Femur (tissue), 1 donor: ENCODE measurements at regions not wholly inside any gene's neighbourhood (a gene's known extent, or its start where the extent isn't known, plus 50 kb on each side); places are given as distances from the start of the nearest gene placed in this dataset.
"Not testable (repeated sequence)": the region's sequence is repeated elsewhere in the genome, so short reads cannot be mapped to it uniquely, and the experiment has no call there.

Experiments
- DNase-seq: peaks from one replicate; pipeline ENCODE4 v3.0.0-alpha.2; 2017

DNA sequence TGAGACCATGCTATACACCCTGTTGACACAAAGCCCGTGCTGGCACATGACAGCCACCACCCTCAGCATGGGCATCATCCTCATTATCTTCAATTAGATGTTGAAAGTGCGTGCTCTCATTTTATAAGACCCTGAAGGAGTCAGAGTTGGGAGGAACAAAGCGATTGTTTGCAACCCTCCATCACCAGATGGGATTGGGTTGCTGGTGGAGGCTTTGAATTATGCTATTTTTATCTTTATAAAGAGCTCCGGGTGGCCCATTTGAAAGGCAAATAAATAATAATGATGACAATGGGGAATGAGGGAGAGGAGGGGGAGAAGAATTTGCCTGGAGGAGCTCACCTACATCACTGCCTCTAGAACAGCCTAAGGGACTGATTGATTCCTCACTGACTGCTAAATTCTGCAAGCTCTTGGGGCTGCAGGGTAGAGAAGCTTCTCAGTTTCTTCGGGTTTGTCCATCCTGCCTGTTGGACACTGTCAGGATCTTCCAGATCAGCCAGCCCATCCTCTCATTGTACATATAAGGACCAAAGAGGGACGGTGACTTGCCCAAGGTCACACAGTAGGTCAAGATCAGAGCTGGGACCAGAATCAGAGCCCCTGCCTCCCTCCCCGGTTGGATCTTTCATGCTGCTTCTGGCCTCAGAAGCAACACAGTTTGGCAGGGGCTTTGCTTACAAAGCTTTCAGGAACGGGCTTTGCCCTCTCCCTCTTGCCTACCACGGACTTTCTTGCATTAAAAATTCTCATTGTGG lies 130.9 kb upstream of the ZBTB40 start:
- no peak for DNase-seq

DNA sequence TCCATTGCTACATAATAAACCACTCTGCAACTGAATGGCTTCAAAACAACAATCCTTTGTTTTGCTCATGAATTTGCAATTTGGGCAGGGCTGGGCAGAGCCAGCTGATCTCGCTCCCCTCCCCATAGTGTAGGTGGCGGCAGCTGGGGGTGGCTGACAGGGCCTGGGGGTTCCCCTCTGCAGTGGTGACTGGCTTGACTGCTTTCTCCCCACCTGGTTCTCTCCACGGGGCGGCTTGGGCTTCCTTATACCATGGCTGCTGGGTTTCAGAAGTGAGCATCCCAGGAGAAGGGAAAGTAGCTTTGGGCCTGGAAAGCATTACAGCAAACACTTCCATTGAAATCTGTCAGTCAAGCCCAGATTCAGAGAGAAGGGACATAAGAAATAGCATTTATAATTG lies 129.7 kb upstream of the ZBTB40 start:
- DNase-seq: no peak

DNA sequence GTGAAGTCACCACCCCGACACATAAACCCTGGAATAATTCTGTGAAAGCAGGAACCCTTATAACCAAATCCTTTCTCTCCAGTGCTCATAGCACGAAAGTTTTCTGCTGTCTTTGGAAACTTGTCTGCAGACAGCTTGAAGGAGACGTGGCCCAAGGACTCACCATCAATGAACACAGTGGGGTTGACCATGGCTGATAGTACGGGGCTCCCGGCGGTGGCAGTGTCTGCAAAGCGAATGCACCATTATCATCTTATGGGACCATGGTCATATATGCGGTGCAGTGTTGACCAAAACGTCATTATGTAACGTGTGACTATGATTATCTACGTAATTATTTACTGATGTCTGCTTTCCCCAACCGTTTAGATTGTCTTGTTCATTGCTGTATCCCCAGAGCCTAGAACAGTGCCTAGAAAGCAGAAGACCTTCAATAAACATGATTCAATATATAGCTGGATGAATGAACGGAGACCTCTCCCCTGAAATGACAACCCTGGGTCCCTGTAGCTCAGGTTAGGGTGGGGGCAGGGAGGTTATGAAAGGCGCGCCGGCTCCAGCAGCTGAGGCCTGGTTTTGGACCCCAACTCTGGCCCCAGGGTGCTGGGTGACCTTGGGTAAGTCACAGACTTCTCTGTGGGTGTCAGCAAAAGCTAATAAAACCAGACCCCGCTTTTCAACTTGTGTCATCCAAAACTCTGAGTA lies 128.4 kb upstream of the ZBTB40 start:
- no peak for DNase-seq

DNA sequence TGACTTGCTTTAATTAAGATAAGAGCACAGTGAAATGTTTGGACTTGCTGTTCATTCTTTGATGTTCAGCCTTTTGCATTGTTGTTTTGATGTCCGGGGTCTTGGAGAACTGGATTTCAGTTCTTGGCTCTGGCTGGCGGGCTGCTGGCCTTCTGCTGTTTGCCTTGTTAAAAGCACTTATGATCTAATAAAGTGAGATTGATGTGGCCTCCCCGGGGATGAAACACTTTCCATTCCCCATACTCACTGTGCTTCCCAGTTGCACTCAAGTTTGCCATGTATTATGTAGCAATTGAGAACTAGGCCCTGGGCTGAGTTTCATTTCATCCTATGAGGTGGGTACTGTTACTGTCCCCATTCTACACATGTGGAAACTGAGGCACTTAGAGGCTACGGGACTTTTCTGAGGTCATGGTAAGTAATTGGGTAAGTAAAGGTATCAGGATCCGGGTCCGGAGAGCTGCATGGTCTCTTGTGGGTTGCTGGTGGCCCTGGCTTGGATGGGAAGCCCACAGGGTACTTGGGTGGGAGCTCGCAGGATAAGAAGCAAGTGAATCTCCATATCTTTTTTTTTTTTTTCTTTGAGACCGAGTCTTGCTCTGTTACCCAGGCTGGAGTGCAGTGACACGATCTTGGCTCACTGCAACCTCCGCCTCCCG lies 127.7 kb upstream of the ZBTB40 start:
- no peak for DNase-seq

DNA sequence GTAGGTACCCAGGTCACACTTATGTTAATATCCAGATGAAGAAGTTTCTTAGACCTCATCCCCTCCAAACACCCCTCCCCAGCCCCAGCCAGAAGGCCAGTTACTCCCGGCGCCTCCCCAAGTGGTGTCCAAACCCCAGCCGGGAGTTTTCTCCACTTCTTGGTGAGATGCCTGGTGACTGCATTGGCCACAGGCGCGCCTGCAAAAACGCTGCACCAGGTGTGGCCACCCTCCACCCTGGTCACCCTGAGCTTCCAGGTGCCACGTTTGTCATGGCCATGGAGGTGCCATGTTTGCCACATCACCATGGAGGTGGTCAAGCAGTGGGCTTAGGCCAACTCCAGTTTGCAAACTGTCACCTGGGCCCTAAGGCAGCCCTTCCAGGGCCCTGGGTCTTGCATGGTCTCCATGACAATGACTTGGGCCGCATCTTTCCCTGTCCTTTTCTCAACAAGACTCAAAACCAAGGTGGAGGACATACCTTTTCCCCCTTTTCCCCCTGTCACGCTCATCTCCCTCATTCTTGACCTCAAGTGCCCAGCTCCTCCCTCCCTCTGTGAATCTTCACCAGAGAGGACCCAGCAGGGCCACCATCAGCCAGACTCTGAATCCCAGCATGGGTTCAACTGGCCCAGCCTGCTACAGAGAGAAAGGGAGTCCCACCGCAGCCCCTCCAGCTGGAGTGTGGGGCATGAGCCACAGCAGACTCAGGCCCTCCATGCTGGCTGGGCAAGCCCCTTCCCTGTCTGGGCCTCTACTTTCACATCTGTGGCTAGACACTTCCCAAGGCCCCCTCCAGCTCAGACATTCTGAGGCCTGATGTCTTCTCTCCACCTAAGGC lies 125.9 kb upstream of the ZBTB40 start:
- DNase-seq: no peak

DNA sequence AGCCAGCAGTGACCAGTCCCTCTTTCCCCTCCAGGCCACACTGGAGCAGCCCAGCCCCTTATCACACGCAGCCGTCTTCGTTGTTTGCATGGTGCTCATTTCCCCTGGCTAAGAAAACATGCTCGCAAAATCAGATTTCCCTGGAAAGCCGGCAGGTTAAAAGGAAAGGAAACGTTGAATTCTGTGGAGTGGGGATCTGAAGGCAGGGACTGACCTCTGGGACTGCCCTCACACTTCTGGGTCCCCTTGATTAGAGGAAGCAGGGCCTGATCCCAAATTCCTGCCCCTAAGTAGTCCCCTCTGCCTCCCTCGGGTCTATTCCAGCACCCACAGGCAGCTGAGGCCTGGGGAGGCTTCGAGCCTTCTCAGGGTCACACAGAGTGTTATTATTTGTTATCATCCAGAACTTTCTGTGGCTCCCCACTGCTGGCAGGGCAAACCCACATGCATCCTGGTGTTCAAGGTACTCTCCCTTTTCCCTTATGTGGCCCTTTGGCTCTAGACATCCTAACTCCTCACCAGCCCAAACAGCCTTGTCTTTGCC lies 125.2 kb upstream of the ZBTB40 start:
- no peak for DNase-seq

DNA sequence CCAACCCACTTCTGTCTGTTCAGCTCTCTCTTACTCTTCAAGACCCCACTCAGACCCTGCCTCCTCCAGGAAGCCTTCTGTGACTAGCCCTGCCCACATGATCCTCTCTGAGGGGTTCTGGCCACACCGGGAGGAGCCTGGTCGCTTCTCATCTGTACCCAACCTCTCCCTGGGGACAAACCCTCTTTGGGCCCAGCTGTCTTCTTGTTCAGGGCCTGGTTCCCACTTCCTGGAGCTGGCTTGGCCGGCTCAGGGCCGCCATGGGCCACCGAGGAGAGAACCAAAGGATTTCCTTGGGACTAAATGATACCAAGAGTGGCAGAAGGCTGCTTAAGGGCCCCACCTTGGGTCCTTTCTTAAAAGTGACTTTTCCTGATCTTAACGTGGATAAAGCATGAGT lies 124.7 kb upstream of the ZBTB40 start:
- no peak for DNase-seq

DNA sequence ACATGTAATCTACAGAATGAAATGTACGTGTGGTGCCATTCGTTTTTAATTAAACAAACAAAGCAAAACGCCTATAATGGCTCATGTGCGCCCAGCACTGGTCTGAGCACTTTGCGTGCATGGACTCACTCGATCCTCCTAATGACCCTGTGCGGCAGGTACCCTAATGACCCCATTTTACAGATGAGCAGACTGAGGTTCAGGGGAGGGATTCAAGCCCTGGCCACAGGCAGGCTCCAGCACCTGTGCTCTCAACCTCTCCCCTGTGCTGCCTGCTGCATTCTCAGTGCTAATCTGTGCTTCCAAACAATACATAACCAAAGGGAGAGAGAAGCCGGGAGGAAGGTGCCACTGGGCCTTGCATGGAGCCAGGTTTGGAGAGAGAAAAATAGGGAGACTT lies 124.2 kb upstream of the ZBTB40 start:
- DNase-seq: no peak

DNA sequence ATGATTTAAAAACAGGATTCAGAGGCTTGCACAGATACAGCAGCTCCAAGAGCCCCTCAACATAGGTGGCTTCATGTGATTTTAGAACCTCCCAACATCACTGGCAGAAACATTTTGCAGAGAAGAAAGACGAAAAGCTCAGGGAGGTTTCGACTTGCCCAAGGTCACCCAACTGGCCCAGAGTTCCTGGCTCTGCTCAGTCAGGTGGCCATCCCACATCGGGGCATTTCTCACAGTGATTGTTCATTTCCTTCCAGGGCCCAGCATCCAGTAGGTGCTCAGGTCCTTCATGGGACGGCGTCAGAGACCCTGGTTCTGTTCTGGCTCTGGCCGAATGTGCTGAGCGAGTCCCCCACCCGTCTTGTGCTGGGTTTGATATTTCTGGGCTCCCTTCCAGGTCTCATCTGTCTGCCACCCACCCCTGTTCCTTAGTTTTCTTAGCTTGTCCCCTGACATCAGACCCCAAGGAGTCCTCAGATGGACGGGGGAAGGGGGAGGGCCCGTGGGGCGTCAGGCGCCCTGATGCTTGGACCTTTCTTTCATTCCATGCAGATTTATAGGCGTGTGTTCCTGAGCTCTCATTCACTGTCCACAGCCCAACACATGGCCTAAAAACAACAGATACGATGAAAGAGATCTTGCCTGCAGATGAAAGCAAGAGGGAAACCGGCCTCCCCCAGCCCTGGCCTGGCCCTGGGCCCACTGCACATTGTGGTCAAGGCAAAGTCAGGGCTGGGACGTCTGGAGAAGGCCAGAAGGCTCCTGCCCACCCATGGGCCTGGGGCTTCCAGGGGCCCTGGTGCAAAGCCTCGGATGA lies 123.1 kb upstream of the ZBTB40 start:
- no peak for DNase-seq

DNA sequence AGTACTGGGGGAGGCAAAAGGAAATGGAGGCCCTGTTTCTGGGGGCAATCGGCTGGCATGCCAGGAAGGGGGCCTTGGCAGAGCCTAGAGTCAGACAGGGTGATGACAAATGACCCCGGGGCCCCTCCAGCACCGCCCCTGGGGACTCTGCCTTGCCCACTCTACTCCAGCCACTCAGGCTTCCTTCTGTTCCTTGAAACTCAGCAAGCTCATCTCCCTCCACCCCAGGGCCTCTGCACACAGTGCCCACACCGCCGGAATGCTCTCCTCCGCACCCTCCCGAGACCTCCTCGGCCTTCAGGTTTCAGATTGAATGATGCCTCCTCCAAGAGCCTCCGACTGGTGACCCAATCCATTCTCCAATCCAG lies 122.5 kb upstream of the ZBTB40 start:
- DNase-seq: no peak

DNA sequence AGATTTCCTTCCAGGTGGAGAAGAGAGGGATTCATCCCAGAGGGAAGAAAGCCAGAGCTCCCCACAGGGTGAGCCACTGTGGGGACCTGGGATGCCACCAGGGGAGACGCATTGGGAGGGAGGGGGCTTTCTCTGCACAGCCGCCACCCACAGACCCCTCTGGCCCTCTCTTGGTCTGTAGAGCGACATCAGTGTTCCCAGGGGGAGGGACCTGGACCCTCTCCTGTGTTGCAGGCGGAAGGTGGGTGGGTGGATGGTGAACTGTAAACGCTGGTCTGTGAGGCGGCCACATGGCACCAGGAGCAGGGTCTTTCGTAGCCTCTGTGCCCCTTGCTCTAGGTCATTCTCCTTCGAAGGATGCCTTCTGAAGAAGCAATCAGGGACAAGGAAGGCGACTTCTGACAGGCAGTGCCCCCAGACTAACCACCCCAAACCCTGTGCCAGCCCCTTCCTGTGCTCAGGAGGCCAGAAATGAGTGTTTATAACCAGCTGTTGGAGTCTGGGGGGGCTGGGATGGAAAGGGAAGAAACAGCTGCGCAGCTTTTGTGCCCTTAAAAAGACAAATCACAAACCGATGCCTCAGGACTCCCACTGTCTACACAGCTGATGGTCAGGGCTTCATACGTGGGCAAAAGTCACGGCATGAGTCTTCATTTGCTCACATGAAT lies 121.4 kb upstream of the ZBTB40 start:
- no peak for DNase-seq

DNA sequence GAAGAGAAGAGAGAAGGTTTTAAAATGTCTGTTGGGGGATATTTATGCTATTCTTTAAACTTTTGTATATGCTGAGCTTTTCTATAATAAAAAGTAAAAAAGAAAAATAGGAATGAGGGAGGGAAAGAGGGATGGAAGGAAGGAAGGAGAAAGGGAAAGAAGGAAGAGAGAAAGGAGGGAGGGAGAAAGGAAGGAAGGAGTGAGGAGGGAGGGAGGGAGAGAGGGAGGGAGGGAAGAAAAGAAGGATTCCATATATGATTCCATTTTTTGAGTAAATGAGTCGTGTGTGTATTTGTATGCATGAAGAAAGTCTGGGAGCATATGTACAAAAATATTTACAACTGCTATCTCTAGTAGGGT lies 120.9 kb upstream of the ZBTB40 start:
- DNase-seq: no peak

DNA sequence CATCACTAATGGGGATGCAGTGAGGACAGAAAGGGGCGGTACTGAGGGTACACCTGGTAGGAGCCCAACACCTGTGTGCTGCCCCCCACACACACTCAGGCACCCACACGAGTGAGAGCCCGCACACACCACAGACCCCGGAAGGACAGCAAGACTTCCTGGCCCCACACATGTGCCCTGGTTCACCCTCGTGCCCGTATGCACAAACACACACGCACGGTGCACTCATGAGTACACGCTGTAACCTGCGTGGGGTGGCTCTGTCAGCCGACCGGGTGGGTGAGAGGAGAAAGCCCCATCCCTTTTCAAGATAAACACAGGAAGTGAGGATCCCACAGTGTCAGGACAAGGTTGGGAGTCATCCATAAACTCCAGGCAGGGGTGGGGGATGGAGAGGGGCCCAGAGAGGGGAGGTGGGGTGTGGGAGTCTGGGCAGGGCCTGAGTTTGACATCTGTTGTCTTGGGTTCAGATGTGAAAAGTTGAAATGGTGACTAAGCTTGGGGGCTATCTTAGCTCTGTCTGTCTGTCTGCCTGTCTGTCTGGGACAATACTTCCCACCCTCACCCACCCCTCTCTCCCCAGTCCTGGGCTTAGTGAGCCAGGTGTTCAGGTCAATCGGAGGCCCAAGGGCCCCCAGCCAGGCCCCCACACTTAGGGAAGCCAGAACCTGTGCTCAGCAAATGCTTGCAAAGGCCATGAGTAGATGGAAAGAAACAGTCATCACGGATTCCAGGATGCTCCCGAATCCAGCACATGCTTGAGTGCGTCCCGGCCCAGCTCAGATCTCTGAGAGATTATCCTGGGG lies 119.8 kb upstream of the ZBTB40 start:
- peak; percentile 44 for DNase-seq

DNA sequence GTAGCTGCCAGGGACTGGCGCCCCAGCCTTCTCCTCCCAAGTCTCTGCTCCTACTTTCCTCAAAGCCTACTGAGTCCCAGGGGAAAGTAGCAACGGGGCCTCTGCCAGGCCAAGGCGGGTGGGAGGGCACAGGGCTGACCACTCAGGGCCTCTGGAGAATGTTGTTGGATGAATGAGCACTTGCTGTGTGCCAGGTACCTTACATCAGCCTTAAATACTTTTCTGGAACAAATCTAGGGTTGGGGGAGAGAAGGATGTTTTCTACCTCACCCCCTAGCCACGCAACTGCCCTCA lies 119.3 kb upstream of the ZBTB40 start:
- no peak for DNase-seq

DNA sequence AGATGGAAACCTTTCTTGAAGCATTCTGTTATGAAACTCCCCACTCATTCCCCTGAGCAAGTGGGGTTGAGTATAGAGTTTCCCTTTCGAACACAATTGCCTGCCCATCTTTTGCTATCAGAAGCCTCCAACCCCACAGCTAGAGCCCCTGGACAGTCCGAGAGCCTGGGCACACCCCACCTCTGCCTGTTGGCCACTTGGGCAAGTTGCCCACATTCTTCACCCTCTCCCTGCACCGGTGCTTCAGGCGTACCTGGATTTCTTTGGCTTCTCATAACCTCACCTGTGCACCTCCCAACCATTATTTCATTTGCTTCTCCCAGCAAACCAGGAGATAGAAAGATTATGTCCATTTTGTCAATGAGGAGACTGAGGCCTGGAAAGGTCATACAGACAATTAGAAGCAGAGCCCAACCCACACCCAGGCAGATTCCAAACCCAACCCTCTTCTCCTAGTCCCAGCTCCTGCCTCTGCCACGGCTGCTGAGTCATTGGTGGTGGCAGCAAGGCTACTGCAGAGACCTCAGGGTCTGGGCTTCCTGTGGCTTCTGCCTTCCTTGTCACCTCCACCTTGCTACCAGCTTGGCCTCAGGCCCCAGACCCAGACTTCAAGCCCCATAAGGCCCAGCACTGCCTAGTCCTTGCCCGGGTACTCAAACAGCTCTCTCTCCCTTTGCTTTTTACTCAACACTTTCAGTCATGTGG lies 118.7 kb upstream of the ZBTB40 start:
- DNase-seq: no peak

DNA sequence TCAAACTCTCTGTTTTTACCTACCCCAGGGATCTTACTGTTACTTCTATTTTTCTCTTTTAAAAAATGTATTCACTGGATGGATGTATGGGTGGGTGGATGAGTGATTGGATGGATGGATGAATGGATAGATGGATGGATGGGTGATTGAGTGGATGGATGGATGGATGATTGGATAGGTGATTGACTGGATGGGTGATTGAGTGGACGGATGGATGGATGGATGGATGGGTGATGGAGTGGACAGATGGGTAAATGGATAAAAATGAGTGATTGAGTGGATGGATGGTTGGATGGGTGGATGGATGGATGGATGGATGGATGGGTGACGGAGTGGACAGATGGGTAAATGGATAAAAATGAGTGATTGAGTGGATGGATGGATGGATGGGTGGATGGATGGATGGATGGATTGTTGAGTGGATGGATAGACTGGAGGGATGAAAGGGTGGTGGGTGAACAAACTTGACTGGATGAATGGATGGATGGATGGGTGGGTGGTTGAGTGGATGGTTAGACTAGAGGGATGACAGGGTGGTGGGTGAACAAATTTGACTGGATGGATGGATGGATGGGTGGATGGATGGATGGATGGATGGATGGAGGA lies 118.0 kb upstream of the ZBTB40 start:
- DNase-seq: no peak

DNA sequence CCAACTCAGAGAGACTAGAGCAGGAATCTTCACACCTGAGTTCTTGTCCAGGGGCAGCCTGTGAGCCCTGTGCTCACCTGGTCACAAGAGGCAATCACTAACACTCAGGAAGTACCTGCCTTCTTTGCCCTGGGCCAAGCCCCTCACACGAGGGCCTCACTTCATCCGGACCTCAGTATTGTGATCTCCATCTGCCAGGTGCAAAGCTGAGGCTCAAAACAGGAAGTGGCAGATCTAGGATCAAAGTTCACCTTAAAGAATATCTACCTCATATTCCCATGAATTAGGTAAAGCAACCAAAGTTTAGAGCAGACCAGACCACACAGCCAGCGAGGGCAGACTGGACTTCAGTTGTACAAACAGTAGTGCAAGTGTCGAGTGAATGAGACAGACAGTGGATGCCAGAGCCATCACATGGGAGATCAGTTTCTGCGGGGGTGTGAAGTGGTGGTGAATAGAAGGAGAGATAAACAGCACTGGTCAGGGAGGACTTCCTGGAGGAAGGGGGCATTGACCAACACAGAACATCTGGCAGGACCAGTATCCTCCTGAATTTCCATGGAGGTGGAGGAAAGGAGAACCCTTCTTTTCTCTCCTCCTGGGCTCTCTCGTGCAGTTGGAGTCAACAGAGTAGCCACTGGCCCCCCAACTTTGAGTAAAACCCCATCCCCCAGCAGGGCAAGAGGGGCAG lies 116.6 kb upstream of the ZBTB40 start:
- DNase-seq: no peak

DNA sequence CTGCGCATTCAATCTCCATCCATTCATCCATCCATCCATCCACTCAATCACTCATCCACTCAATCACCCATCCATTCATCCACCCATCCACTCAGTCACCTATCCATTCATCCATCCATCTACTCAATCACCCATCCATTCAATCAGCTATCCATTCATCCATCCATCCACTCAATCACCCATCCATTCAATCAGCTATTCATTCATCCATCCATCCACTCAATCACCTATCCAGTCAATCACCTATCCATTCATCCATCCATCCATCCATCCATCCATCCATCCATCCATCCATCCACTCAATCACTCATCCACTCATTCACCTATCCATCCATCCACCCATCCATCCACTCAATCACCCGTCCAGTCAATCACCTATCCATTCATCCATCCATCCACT lies 115.4 kb upstream of the ZBTB40 start:
- not testable (repeated sequence) for DNase-seq
